Testis (tissue), 2 donors: ENCODE measurements at regions not wholly inside any gene's neighbourhood (a gene's known extent, or its start where the extent isn't known, plus 50 kb on each side); places are given as distances from the start of the nearest gene placed in this dataset.

Source experiments
- POLR2A ChIP-seq: fragments of 450-650 bp; IDR thresholded peaks from one replicate; pipeline ENCODE4 v1.6.1; 2017; ENCODE audit warnings: antibody characterized with exemption, mild to moderate bottlenecking, moderate library complexity
- TF ChIP-seq, protein P1 (sequence below), 3 experiments: fragments of 450-650 bp in 2 of 3; fragments of 200-600 bp in 1 of 3; sonication (generic) in 1 of 3; IDR thresholded peaks; one replicate each; pipeline ENCODE4 v1.5.1; 2016 to 2019; ENCODE audit warnings: antibody characterized with exemption in 3 of 3, mild to moderate bottlenecking in 2 of 3, moderate library complexity in 1 of 3

DNA sequence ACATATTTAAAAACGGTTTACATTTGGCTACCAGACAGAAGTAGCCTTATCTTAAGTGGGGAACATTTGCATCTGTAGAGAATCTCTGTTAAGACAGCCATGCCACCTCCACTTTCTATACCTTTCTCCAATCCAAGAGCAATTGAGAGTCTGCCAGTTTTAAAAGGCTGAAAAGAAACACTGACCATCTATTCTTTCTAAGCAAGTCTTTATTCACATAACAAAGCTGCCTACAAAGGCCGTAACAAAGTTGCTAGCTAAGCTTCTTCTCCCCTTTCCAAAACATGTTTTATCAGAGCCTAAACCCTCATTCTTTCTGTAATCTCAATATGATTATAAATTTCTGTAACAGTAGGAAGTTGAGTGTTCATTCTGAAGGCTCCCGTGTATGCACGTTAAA is 1078.3 kb downstream of the NCAM2 start:
- TF ChIP-seq, protein P1, sequence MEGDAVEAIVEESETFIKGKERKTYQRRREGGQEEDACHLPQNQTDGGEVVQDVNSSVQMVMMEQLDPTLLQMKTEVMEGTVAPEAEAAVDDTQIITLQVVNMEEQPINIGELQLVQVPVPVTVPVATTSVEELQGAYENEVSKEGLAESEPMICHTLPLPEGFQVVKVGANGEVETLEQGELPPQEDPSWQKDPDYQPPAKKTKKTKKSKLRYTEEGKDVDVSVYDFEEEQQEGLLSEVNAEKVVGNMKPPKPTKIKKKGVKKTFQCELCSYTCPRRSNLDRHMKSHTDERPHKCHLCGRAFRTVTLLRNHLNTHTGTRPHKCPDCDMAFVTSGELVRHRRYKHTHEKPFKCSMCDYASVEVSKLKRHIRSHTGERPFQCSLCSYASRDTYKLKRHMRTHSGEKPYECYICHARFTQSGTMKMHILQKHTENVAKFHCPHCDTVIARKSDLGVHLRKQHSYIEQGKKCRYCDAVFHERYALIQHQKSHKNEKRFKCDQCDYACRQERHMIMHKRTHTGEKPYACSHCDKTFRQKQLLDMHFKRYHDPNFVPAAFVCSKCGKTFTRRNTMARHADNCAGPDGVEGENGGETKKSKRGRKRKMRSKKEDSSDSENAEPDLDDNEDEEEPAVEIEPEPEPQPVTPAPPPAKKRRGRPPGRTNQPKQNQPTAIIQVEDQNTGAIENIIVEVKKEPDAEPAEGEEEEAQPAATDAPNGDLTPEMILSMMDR (IDR thresholded peaks at IDR 0.05) = no peak
- no peak for TF ChIP-seq POLR2A
